ENCODE measurements at regions not wholly inside any gene's neighbourhood (a gene's known extent, or its start where the extent isn't known, plus 50 kb on each side); places are given as distances from the start of the nearest gene placed in this dataset.

GRCh38 chr18:39318008-39318407, 1752.4 kb upstream of the CELF4 start:
- CTCF ChIA-PET = no interaction called here
- H3K4me2 ChIP-seq (ENCODE audit: insufficient read depth, low read length) = no peak overlapping the region
- no TSS peak for BruUV-seq (replicated peaks)
- H2AFZ ChIP-seq (ENCODE audit: low read depth, low read length) = no peak overlapping the region
- TF ChIP-seq POLR2AphosphoS5 (IDR thresholded peaks at IDR 0.05; ENCODE audit: insufficient read depth, low read depth, low read length) (no peak), CTCF (IDR thresholded peaks at IDR 0.05; ENCODE audit: extremely low read depth in 1 of 2, insufficient read depth in 1 of 2, low read depth in 1 of 2, low read length in 2 of 2) (no peak), GATA2 (IDR thresholded peaks at IDR 0.05; ENCODE audit: insufficient read depth, insufficient read length, low read depth, low read length) (no peak), JUN (IDR thresholded peaks at IDR 0.05; ENCODE audit: borderline replicate concordance, insufficient read depth, insufficient read length, low read depth) (no peak), POLR2A (IDR thresholded peaks at IDR 0.05; ENCODE audit: low read depth, low read length) (no peak), MYC (IDR thresholded peaks at IDR 0.05; ENCODE audit: low read depth, low read length) (no peak), EZH2 (IDR thresholded peaks at IDR 0.05; ENCODE audit: borderline replicate concordance, low read depth, low read length, severe bottlenecking) (no peak), FOS (IDR thresholded peaks at IDR 0.05; ENCODE audit: borderline replicate concordance, insufficient read depth, low read length) (no peak), MAX (IDR thresholded peaks at IDR 0.05; ENCODE audit: insufficient read depth, insufficient read length) (no peak)
- no peak overlapping the region for H3K4me3 ChIP-seq (replicated peaks in 1 of 3; ENCODE audit: insufficient read depth in 1 of 3, low read depth in 1 of 3, low read length in 3 of 3)
- DNase-seq (ENCODE audit: low read depth, low spot score) = no peak
- no peaks in the 10 kb centered on the region for H3K4me1 ChIP-seq (ENCODE audit: control insufficient read depth, extremely low read depth, insufficient read depth, low read length)
- intact Hi-C loops (cut with micrococcal nuclease) = no loop called here
- dilution Hi-C loops (cut with MboI; ENCODE audit: extremely low pct_ligation_motif_present, low sequenced_read_pairs) = no loop called here
- no peaks in the 10 kb centered on the region for H3K79me2 ChIP-seq (ENCODE audit: control insufficient read depth, insufficient read depth, low read length)
- H3K27ac ChIP-seq (ENCODE audit: insufficient read depth, low read depth, low read length) = no peak overlapping the region
- no peaks in the 10 kb centered on the region for H3K27me3 ChIP-seq (ENCODE audit: control insufficient read depth in 2 of 2, insufficient read depth in 2 of 2, low read length in 2 of 2)
- no peak for FAIRE-seq
- no peak overlapping the region for H3K9ac ChIP-seq (replicated peaks; ENCODE audit: extremely low read depth, insufficient read depth, low read length)
- no peaks in the 10 kb centered on the region for H3K9me1 ChIP-seq (replicated peaks; ENCODE audit: control insufficient read depth, extremely low read depth, insufficient read depth, low read length)
- no peaks in the 10 kb centered on the region for H3K36me3 ChIP-seq (ENCODE audit: control insufficient read depth in 2 of 2, extremely low read depth in 1 of 2, insufficient read depth in 2 of 2, low read length in 2 of 2)
- no peaks in the 10 kb centered on the region for H4K20me1 ChIP-seq (replicated peaks; ENCODE audit: control insufficient read depth, extremely low read depth, insufficient read depth, low read length)
- H3K9me3 ChIP-seq (replicated peaks; ENCODE audit: control insufficient read depth, insufficient read depth, low read length) = no peaks in the 10 kb centered on the region
- POLR2A ChIA-PET = no interaction called here

All from endothelial cell of umbilical vein (primary cell).